Mesendoderm (in vitro differentiated cells): ENCODE measurements at regions not wholly inside any gene's neighbourhood (a gene's known extent, or its start where the extent isn't known, plus 50 kb on each side); places are given as distances from the start of the nearest gene placed in this dataset.

Experiments
- DNase-seq: peaks from one replicate; pipeline ENCODE4 v3.0.0; 2013
- H2AK5ac ChIP-seq: 2 replicates; pipeline ENCODE4 v1.6.1; 2013; ENCODE audit warnings: low read length, inconsistent platforms
- H2BK120ac ChIP-seq: 2 replicates; pipeline ENCODE4 v1.6.1; 2013; ENCODE audit warnings: low read depth, mild to moderate bottlenecking, low read length, moderate library complexity, mixed read lengths
- H2BK15ac ChIP-seq: replicated peaks from 2 replicates; pipeline ENCODE4 v1.6.1; 2013; ENCODE audit warnings: low read depth, mild to moderate bottlenecking, moderate library complexity
- H2BK5ac ChIP-seq: 2 replicates; pipeline ENCODE4 v1.6.1; 2013; ENCODE audit warnings: low read length, inconsistent platforms
- H3K18ac ChIP-seq: 2 replicates; pipeline ENCODE4 v1.6.1; 2013; ENCODE audit warnings: mild to moderate bottlenecking, low read length, mixed read lengths
- H3K23ac ChIP-seq: one replicate; pipeline ENCODE4 v1.6.1; 2013; ENCODE audit warnings: low read length
- H3K27ac ChIP-seq: 2 replicates; pipeline ENCODE4 v1.5.1; 2013; ENCODE audit warnings: low read depth, mild to moderate bottlenecking, inconsistent platforms, low read length, moderate library complexity
- H3K27me3 ChIP-seq: 2 replicates; pipeline ENCODE4 v1.6.1; 2013; ENCODE audit warnings: low read length, control low read depth, mild to moderate bottlenecking, inconsistent platforms; ENCODE audit not compliant: insufficient read depth, poor library complexity
- H3K36me3 ChIP-seq: 2 replicates; pipeline ENCODE4 v1.6.1; 2013; ENCODE audit warnings: low read length, inconsistent platforms; ENCODE audit not compliant: control insufficient read depth, insufficient read depth
- H3K4ac ChIP-seq: one replicate; pipeline ENCODE4 v1.6.1; 2013; ENCODE audit warnings: low read depth, mild to moderate bottlenecking, low read length, moderate library complexity
- H3K4me1 ChIP-seq: 2 replicates; pipeline ENCODE4 v1.6.1; 2013; ENCODE audit warnings: low read depth, low read length, inconsistent platforms; ENCODE audit not compliant: control insufficient read depth
- H3K4me2 ChIP-seq: 2 replicates; pipeline ENCODE4 v1.6.1; 2013; ENCODE audit warnings: low read length
- H3K4me3 ChIP-seq: 2 replicates; pipeline ENCODE4 v1.5.1; 2013; ENCODE audit warnings: mild to moderate bottlenecking, low read length
- H3K56ac ChIP-seq: one replicate; pipeline ENCODE4 v1.6.1; 2013; ENCODE audit warnings: low read length
- H3K79me1 ChIP-seq: 2 replicates; pipeline ENCODE4 v1.6.1; 2013; ENCODE audit warnings: low read length, inconsistent platforms
- H3K79me2 ChIP-seq: 2 replicates; pipeline ENCODE4 v1.6.1; 2013; ENCODE audit warnings: mild to moderate bottlenecking, low read length; ENCODE audit not compliant: control insufficient read depth, insufficient read depth
- H3K9ac ChIP-seq: 2 replicates; pipeline ENCODE4 v1.6.1; 2013; ENCODE audit warnings: low read length, inconsistent platforms
- H4K5ac ChIP-seq: one replicate; pipeline ENCODE4 v1.6.1; 2013; ENCODE audit warnings: low read length
- H4K8ac ChIP-seq: one replicate; pipeline ENCODE4 v1.6.1; 2013; ENCODE audit warnings: low read depth, mild to moderate bottlenecking, control low read depth, low read length, moderate library complexity
- WGBS: extraction: QIAGEN DNeasy Blood & Tissue Kit; methylation state at CpG from one replicate; pipeline ENCODE4 v1.1.7; 2013; ENCODE audit warnings: low lambda C conversion rate, missing lambda C conversion rate; ENCODE audit not compliant: insufficient coverage; ENCODE audit errors: extremely low coverage; 5-methylcytosine and 5-hydroxymethylcytosine counted together

- H3K56ac ChIP-seq = no peak overlapping the region
- DNase-seq = no peak
Observed at GRCh38 chr12:58491306-58491705, 429.0 kb downstream of the LRIG3 start.

GRCh38 chr12:58496411-58497190, 423.7 kb downstream of the LRIG3 start:
- no peak overlapping the region for H3K23ac ChIP-seq
- H3K4ac ChIP-seq = no peak overlapping the region
- H3K27ac ChIP-seq = no peak overlapping the region
- no peak overlapping the region for H3K4me2 ChIP-seq
- WGBS = no CpG with 5 or more reads among the region's 4 CpGs
- H3K56ac ChIP-seq = no peak overlapping the region
- no peak overlapping the region for H3K18ac ChIP-seq
- H4K5ac ChIP-seq = no peak overlapping the region
- no peaks in the 10 kb centered on the region for H3K36me3 ChIP-seq
- no peak overlapping the region for H2BK15ac ChIP-seq
- no peak overlapping the region for H3K4me3 ChIP-seq
- no peak overlapping the region for H4K8ac ChIP-seq
- no peak overlapping the region for H3K9ac ChIP-seq
- no peak overlapping the region for H2AK5ac ChIP-seq
- no peaks in the 10 kb centered on the region for H3K4me1 ChIP-seq
- H2BK120ac ChIP-seq = no peak overlapping the region
- no peak for DNase-seq
- H2BK5ac ChIP-seq = no peak overlapping the region
- H3K79me2 ChIP-seq = no peaks in the 10 kb centered on the region
- no peaks in the 10 kb centered on the region for H3K27me3 ChIP-seq
- H3K79me1 ChIP-seq = no peaks in the 10 kb centered on the region

More at GRCh38 chr12:58491306-58491705, 429.0 kb downstream of the LRIG3 start:
- Histone ChIP-seq H4K5ac (no peak overlapping the region), H3K4me1 (no peaks in the 10 kb centered on the region), H3K4ac (no peak overlapping the region), H3K23ac (no peak overlapping the region), H4K8ac (no peak overlapping the region), H3K27ac (no peak overlapping the region), H2BK15ac (no peak overlapping the region), H3K79me1 (no peaks in the 10 kb centered on the region), H3K18ac (no peak overlapping the region), H2AK5ac (no peak overlapping the region), H2BK120ac (no peak overlapping the region), H2BK5ac (no peak overlapping the region), H3K27me3 (no peaks in the 10 kb centered on the region), H3K4me3 (no peak overlapping the region), H3K79me2 (no peaks in the 10 kb centered on the region), H3K36me3 (no peaks in the 10 kb centered on the region), H3K4me2 (no peak overlapping the region), H3K9ac (no peak overlapping the region)
- WGBS = no CpG with 5 or more reads among the region's 3 CpGs

GRCh38 chr12:58500399-58500798, 419.9 kb downstream of the LRIG3 start:
- no peak overlapping the region for H3K9ac ChIP-seq
- WGBS = no CpG with 5 or more reads among the region's 2 CpGs
- H3K4ac ChIP-seq = no peak overlapping the region
- H3K79me2 ChIP-seq = no peaks in the 10 kb centered on the region
- H3K18ac ChIP-seq = no peak overlapping the region
- no peaks in the 10 kb centered on the region for H3K36me3 ChIP-seq
- H3K27me3 ChIP-seq = no peaks in the 10 kb centered on the region
- no peaks in the 10 kb centered on the region for H3K79me1 ChIP-seq
- H3K4me3 ChIP-seq = no peak overlapping the region
- no peak overlapping the region for H4K5ac ChIP-seq
- no peak overlapping the region for H3K56ac ChIP-seq
- no peaks in the 10 kb centered on the region for H3K4me1 ChIP-seq
- no peak overlapping the region for H4K8ac ChIP-seq
- H2BK5ac ChIP-seq = no peak overlapping the region
- no peak overlapping the region for H2AK5ac ChIP-seq
- no peak for DNase-seq
- no peak overlapping the region for H3K27ac ChIP-seq
- no peak overlapping the region for H2BK15ac ChIP-seq
- no peak overlapping the region for H3K23ac ChIP-seq
- H3K4me2 ChIP-seq = no peak overlapping the region
- no peak overlapping the region for H2BK120ac ChIP-seq

DNA sequence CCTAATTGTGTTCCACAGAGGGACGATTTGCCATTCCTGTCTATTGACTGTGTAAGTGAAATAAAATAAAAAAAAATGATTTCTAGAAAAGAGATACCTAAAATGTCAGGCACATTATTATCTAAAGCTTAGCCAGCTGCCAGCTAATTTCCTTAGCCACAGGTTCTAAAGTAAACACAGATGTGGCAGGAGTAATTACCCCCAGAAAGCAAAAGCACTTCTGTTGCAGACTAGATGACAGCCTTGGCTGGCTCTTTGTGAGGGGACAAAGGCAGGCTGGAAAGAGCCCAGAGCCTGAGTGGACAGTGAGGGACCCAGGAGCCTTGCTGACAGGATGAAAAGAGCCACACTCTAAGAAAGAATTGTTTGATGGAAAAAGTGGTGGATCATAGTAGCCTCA, 418.1 kb downstream of the LRIG3 start:
- DNase-seq = peak; percentile 16
- H3K27ac ChIP-seq = no peak overlapping the region
- H2BK15ac ChIP-seq = no peak overlapping the region

DNA sequence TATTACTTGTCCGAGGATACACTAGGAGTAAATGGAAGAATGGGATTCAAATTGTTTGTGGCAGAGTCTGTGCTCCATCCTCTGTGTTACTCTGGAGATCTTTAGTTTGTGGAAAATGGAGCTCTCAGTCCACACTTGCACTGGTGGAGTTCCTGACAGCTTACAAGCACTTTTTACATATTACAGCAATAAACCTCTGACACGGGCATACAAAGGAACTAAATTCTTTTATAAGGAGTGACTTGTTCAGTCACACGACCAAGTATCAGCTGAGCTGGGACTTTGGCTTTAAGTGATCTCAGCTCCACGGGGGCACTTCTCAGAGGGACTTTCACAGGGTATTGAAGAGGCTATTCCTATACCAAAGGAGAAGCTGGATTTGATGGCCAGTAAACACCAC, 417.5 kb downstream of the LRIG3 start:
- H3K79me1 ChIP-seq = no peaks in the 10 kb centered on the region
- H3K4ac ChIP-seq = no peak overlapping the region
- H3K27ac ChIP-seq = no peak overlapping the region
- no CpG with 5 or more reads among the region's 4 CpGs for WGBS
- H2BK120ac ChIP-seq = no peak overlapping the region
- no peak overlapping the region for H3K4me2 ChIP-seq
- no peaks in the 10 kb centered on the region for H3K4me1 ChIP-seq
- no peaks in the 10 kb centered on the region for H3K27me3 ChIP-seq
- no peak overlapping the region for H3K56ac ChIP-seq
- no peak overlapping the region for H3K4me3 ChIP-seq
- no peaks in the 10 kb centered on the region for H3K79me2 ChIP-seq
- no peak overlapping the region for H2BK15ac ChIP-seq
- DNase-seq = no peak
- H4K8ac ChIP-seq = no peak overlapping the region
- H3K18ac ChIP-seq = peak overlapping the region; percentile 5
- no peak overlapping the region for H2BK5ac ChIP-seq
- H3K36me3 ChIP-seq = no peaks in the 10 kb centered on the region
- no peak overlapping the region for H3K9ac ChIP-seq
- no peak overlapping the region for H2AK5ac ChIP-seq
- no peak overlapping the region for H3K23ac ChIP-seq
- no peak overlapping the region for H4K5ac ChIP-seq

More for the DNA sequence above, 418.1 kb downstream of the LRIG3 start:
- Histone ChIP-seq H3K18ac (no peak overlapping the region), H3K4me2 (no peak overlapping the region), H3K79me2 (no peaks in the 10 kb centered on the region), H3K36me3 (no peaks in the 10 kb centered on the region), H3K56ac (no peak overlapping the region), H2AK5ac (no peak overlapping the region), H3K4me3 (no peak overlapping the region), H2BK120ac (no peak overlapping the region), H3K4me1 (no peaks in the 10 kb centered on the region), H3K27me3 (no peaks in the 10 kb centered on the region), H3K79me1 (no peaks in the 10 kb centered on the region), H4K5ac (no peak overlapping the region), H3K23ac (no peak overlapping the region), H2BK5ac (no peak overlapping the region), H3K9ac (no peak overlapping the region), H4K8ac (no peak overlapping the region), H3K4ac (no peak overlapping the region)
- WGBS = no CpG with 5 or more reads among the region's 1 CpG

GRCh38 chr12:58503731-58504130, 416.6 kb downstream of the LRIG3 start:
- H3K27ac ChIP-seq = no peak overlapping the region
- WGBS = no CpG with 5 or more reads among the region's 2 CpGs

More at GRCh38 chr12:58503731-58504130, 416.6 kb downstream of the LRIG3 start:
- no peak overlapping the region for H3K4me2 ChIP-seq
- no peak overlapping the region for H2BK15ac ChIP-seq
- H2BK5ac ChIP-seq = no peak overlapping the region
- H2BK120ac ChIP-seq = no peak overlapping the region
- no peak overlapping the region for H4K8ac ChIP-seq
- H3K27me3 ChIP-seq = no peaks in the 10 kb centered on the region
- H3K4me3 ChIP-seq = no peak overlapping the region
- no peak overlapping the region for H3K18ac ChIP-seq
- H3K9ac ChIP-seq = no peak overlapping the region
- H4K5ac ChIP-seq = no peak overlapping the region
- no peak overlapping the region for H2AK5ac ChIP-seq
- DNase-seq = no peak
- no peaks in the 10 kb centered on the region for H3K79me1 ChIP-seq
- H3K23ac ChIP-seq = no peak overlapping the region
- H3K4ac ChIP-seq = no peak overlapping the region
- H3K4me1 ChIP-seq = no peaks in the 10 kb centered on the region
- H3K79me2 ChIP-seq = no peaks in the 10 kb centered on the region
- H3K36me3 ChIP-seq = no peaks in the 10 kb centered on the region
- H3K56ac ChIP-seq = no peak overlapping the region
